HFF-Myc (cell line): ENCODE measurements at regions not wholly inside any gene's neighbourhood (a gene's known extent, or its start where the extent isn't known, plus 50 kb on each side); places are given as distances from the start of the nearest gene placed in this dataset.

Source experiments
- DNase-seq: peaks from one replicate; pipeline ENCODE4 v3.0.0-alpha.2; 2011; ENCODE audit warnings: low read depth; ENCODE audit errors: extremely low read depth
- H3K4me3 ChIP-seq: replicated peaks from 2 replicates; pipeline ENCODE4 v1.5.1; 2011; ENCODE audit warnings: low read depth, mild to moderate bottlenecking, control low read depth, low read length
- CTCF ChIP-seq: IDR thresholded peaks from 2 replicates; pipeline ENCODE4 v1.5.1; 2012; ENCODE audit warnings: mild to moderate bottlenecking, low read depth, low read length, control low read depth; ENCODE audit errors: missing control alignments

GRCh38 chr3:72582211-72582878, 265.9 kb downstream of the SHQ1 start:
- no peak overlapping the region for H3K4me3 ChIP-seq

GRCh38 chr3:72580900-72581299, 267.3 kb downstream of the SHQ1 start:
- no peak for TF ChIP-seq CTCF
- no peak for DNase-seq
- H3K4me3 ChIP-seq: no peak overlapping the region

More at GRCh38 chr3:72582211-72582878, 265.9 kb downstream of the SHQ1 start:
- no peak for DNase-seq
- TF ChIP-seq CTCF: no peak

GRCh38 chr3:72580246-72580756, 267.9 kb downstream of the SHQ1 start:
- H3K4me3 ChIP-seq: no peak overlapping the region
- TF ChIP-seq CTCF: no peak
- DNase-seq: no peak

GRCh38 chr3:72579581-72580245, 268.5 kb downstream of the SHQ1 start:
- no peak overlapping the region for H3K4me3 ChIP-seq
- DNase-seq: no peak
- no peak for TF ChIP-seq CTCF

- H3K4me3 ChIP-seq: no peak overlapping the region
- DNase-seq: no peak
- no peak for TF ChIP-seq CTCF
These were observed 269.1 kb downstream of the SHQ1 start for GRCh38 chr3:72579191-72579580.

GRCh38 chr3:72577190-72577589, 271.1 kb downstream of the SHQ1 start:
- no peak for TF ChIP-seq CTCF
- DNase-seq: no peak
- H3K4me3 ChIP-seq: no peak overlapping the region
